Stimulated activated CD8-positive, alpha-beta memory T cell treated with anti-CD3 and anti-CD28 coated beads, Interleukin-12 subunit alpha, Interleukin-12 subunit beta, amount 100 ng/mL, for 24 hours (primary cell): ENCODE measurements at regions not wholly inside any gene's neighbourhood (a gene's known extent, or its start where the extent isn't known, plus 50 kb on each side); places are given as distances from the start of the nearest gene placed in this dataset.

Source experiments
- DNase-seq: peaks from one replicate; pipeline ENCODE4 v3.0.0-alpha.2; 2020; ENCODE audit errors: extremely low read depth

GRCh38 chr22:48585916-48586798, 1241.5 kb downstream of the BRD1 start:
- DNase-seq: no peak

GRCh38 chr22:48584170-48584569, 1243.5 kb downstream of the BRD1 start:
- no peak for DNase-seq

GRCh38 chr22:48581796-48582469, 1245.7 kb downstream of the BRD1 start:
- no peak for DNase-seq

- DNase-seq: no peak
Measured at GRCh38 chr22:48581205-48581766, 1246.4 kb downstream of the BRD1 start.

- no peak for DNase-seq
Measured at GRCh38 chr22:48580481-48580970, 1247.1 kb downstream of the BRD1 start.

- no peak for DNase-seq
Measured at GRCh38 chr22:48579928-48580309, 1247.8 kb downstream of the BRD1 start.

GRCh38 chr22:48579043-48579927, 1248.4 kb downstream of the BRD1 start:
- DNase-seq: no peak

GRCh38 chr22:48578138-48579042, 1249.3 kb downstream of the BRD1 start:
- DNase-seq: no peak

GRCh38 chr22:48577691-48578090, 1250.0 kb downstream of the BRD1 start:
- no peak for DNase-seq

GRCh38 chr22:48577014-48577690, 1250.5 kb downstream of the BRD1 start:
- no peak for DNase-seq

GRCh38 chr22:48576333-48577013, 1251.2 kb downstream of the BRD1 start:
- no peak for DNase-seq

- no peak for DNase-seq
Measured at GRCh38 chr22:48575618-48576332, 1251.9 kb downstream of the BRD1 start.

- DNase-seq: no peak
Measured at GRCh38 chr22:48574776-48575617, 1252.7 kb downstream of the BRD1 start.

- no peak for DNase-seq
Measured at GRCh38 chr22:48573766-48574165, 1253.9 kb downstream of the BRD1 start.

GRCh38 chr22:48572951-48573350, 1254.7 kb downstream of the BRD1 start:
- no peak for DNase-seq

- no peak for DNase-seq
Measured at GRCh38 chr22:48570912-48571311, 1256.8 kb downstream of the BRD1 start.

GRCh38 chr22:48569476-48570233, 1258.0 kb downstream of the BRD1 start:
- DNase-seq: no peak
